ENCODE measurements at regions not wholly inside any gene's neighbourhood (a gene's known extent, or its start where the extent isn't known, plus 50 kb on each side); places are given as distances from the start of the nearest gene placed in this dataset.

DNA sequence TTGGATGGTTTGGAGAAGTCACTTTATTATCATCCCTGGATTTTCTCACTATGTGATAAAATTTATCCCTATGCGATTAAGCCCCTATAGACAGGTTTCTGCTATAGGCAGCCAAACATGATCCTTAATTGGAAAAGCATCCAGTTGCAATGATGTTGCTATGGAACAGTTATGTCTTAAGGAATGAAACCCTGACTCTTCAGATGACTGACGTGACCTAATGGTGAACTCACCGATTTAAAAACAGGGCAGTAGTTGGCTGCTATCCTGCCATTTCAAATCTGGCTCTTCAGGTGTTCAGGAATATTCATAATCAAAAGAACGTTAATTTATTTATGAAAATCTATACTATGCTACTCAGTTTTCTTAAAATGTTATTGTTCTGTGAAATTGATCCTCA is 106.8 kb upstream of the ROBO1 start:
- TF ChIP-seq, protein P1, sequence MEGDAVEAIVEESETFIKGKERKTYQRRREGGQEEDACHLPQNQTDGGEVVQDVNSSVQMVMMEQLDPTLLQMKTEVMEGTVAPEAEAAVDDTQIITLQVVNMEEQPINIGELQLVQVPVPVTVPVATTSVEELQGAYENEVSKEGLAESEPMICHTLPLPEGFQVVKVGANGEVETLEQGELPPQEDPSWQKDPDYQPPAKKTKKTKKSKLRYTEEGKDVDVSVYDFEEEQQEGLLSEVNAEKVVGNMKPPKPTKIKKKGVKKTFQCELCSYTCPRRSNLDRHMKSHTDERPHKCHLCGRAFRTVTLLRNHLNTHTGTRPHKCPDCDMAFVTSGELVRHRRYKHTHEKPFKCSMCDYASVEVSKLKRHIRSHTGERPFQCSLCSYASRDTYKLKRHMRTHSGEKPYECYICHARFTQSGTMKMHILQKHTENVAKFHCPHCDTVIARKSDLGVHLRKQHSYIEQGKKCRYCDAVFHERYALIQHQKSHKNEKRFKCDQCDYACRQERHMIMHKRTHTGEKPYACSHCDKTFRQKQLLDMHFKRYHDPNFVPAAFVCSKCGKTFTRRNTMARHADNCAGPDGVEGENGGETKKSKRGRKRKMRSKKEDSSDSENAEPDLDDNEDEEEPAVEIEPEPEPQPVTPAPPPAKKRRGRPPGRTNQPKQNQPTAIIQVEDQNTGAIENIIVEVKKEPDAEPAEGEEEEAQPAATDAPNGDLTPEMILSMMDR (IDR thresholded peaks at IDR 0.05; ENCODE audit: extremely low read depth, insufficient read depth, missing control alignments), result no peak
- DNase-seq (ENCODE audit: low spot score), result no peak
- in situ Hi-C loops (cut with MboI; ENCODE audit: low pct_unique_long_range_greater_than_20kb, low sequenced_read_pairs, unreplicated experiment), result no loop called here

DNA sequence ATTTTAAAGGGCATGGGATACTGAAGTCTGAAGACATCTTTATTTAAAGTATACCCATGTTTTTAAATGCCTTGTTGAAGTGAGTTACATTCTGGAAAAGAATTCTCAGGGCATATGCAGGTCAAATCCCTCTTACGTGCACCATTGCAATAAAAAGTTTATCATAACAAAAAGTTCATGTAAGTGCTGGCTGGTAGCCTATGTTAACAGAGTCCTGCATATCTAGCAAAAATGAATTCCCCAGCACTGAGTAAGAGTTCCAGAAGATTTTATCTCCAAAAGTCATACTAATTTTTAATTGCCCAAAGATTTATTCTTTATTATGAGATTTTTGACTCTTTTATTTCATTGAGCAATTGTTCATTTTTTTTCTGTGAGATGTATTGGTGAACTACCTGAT is 104.7 kb upstream of the ROBO1 start:
- TF ChIP-seq, protein P1 (IDR thresholded peaks at IDR 0.05; ENCODE audit: extremely low read depth, insufficient read depth, missing control alignments), result no peak
- in situ Hi-C loops (cut with MboI; ENCODE audit: low pct_unique_long_range_greater_than_20kb, low sequenced_read_pairs, unreplicated experiment), result no loop called here
- no peak for DNase-seq (ENCODE audit: low spot score)

DNA sequence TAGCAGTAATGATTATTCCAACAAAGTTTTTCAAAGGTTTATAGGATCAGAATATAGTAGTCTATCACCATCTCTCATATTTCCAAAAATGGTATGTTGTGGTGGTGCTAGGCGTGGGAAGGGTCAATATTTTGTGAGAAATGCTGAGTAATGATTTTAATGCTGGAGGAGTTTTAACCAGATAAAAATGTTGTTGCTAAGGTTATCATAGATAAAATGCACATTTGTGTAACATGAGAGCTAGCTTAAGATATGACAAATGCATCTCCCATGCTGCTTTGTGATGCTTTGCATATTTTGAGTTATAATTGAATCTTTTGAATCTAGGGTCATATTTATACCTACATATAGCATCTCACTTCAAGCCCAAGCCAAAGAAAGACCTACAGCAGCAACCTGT is 103.9 kb upstream of the ROBO1 start:
- TF ChIP-seq, protein P1 (IDR thresholded peaks at IDR 0.05; ENCODE audit: extremely low read depth, insufficient read depth, missing control alignments), result no peak
- in situ Hi-C loops (cut with MboI; ENCODE audit: low pct_unique_long_range_greater_than_20kb, low sequenced_read_pairs, unreplicated experiment), result no loop called here
- DNase-seq (ENCODE audit: low spot score), result no peak

DNA sequence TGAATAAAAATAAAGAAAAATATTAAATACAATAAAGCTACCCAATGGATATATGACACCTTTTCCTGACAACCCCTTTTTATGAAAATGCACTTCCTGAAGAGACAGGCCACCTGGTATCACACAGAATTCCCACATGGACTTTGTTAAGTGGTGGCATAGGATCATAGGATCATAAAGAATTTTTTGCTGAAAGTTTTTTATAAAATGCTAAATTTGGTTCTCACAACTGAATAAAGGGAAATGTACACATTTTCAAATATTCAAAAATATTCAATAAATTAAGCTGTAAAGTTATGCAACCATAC is 102.5 kb upstream of the ROBO1 start:
- TF ChIP-seq, protein P1 (IDR thresholded peaks at IDR 0.05; ENCODE audit: extremely low read depth, insufficient read depth, missing control alignments), result no peak
- DNase-seq (ENCODE audit: low spot score), result no peak
- in situ Hi-C loops (cut with MboI; ENCODE audit: low pct_unique_long_range_greater_than_20kb, low sequenced_read_pairs, unreplicated experiment), result no loop called here

DNA sequence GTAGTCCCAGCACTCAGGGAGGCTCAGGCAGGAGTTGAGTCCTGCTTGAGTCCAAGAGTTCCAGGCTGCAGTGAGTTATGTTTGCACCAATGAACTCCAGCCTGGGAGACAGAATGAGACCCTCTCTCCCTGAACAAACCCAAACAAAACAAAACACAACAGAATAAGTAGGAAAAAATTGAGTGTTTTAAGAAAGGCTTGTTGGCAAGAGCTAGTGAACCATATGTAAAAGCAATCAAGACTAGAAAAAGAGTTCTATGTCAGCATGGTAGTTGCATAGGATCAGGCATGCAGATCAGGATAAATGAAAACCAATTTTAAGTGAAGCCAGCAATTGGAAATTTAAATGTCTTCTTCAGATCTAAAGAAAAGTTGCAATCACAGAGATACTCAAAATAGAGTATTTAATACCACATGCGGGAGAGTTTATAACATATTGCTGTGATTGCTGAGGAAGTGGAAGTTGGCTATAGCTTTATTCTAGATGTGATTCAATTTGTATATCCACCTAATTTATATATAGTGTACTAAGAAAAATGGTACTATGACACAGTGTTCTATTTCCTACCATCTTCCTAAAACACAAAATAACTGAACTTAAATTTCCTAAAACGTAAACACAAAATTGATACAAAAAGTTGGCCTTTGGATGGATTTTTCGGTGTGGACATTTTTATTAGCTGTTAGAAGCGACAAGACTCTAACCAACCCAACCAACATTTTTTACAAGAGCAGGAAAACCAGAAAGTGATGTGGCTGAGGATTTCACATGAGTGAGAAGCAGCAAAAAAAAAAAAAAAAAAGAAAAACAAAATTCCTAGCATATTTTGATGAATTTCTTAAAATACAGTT is 101.9 kb upstream of the ROBO1 start:
- in situ Hi-C loops (cut with MboI; ENCODE audit: low pct_unique_long_range_greater_than_20kb, low sequenced_read_pairs, unreplicated experiment), result no loop called here

DNA sequence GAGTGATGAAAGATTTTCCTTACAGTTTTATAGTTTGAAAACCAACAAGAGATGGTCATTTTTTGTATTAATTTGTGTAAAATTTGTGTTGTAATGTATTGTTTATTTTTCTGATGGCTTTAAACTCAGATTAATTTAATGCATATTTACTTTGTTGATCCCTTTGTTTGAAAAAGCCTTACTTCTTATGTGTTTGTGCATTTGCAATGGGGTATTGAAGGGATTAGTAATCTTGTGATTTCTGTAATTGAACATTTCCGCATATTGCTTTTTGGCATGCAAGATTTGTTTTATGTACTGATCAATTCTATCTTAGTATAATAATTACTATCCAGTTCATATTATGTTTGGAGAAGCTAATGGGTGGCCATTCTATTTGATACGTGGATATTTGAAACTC is 98.4 kb upstream of the ROBO1 start:
- in situ Hi-C loops (cut with MboI; ENCODE audit: low pct_unique_long_range_greater_than_20kb, low sequenced_read_pairs, unreplicated experiment), result no loop called here
- TF ChIP-seq, protein P1 (IDR thresholded peaks at IDR 0.05; ENCODE audit: extremely low read depth, insufficient read depth, missing control alignments), result no peak

More for the DNA sequence above, 101.9 kb upstream of the ROBO1 start:
- TF ChIP-seq, protein P1 (IDR thresholded peaks at IDR 0.05; ENCODE audit: extremely low read depth, insufficient read depth, missing control alignments), result no peak
- no peak for DNase-seq (ENCODE audit: low spot score)

More for the DNA sequence above, 98.4 kb upstream of the ROBO1 start:
- no peak for DNase-seq (ENCODE audit: low spot score)
